CD1c-positive myeloid dendritic cell (primary cell): ENCODE measurements at regions not wholly inside any gene's neighbourhood (a gene's known extent, or its start where the extent isn't known, plus 50 kb on each side); places are given as distances from the start of the nearest gene placed in this dataset.
"Not testable (repeated sequence)": the region's sequence is repeated elsewhere in the genome, so short reads cannot be mapped to it uniquely, and the experiment has no call there.

Source experiments
- DNase-seq: peaks from one replicate; pipeline ENCODE4 v3.0.0-alpha.2; 2016; ENCODE audit errors: extremely low spot score

DNA sequence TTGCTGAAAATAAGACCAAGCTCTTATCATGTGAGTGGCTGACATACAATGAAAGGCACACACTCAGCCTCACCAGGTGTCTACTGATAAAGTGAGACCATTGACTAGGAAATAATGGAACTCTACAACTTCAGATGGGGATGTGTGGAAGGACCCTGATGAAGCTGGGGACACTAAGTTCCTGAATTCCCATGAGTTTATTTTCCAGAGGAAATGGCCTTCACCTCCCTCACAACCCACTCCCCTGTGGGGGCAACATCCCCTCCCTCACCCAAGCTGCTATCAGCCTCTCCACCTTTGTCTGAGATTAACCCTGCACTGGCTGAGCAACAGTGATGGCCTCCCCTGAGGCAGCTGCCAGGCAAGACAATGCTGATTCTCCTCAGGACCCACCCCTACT, 55.2 kb upstream of the SMARCAD1 start:
- DNase-seq = no peak

DNA sequence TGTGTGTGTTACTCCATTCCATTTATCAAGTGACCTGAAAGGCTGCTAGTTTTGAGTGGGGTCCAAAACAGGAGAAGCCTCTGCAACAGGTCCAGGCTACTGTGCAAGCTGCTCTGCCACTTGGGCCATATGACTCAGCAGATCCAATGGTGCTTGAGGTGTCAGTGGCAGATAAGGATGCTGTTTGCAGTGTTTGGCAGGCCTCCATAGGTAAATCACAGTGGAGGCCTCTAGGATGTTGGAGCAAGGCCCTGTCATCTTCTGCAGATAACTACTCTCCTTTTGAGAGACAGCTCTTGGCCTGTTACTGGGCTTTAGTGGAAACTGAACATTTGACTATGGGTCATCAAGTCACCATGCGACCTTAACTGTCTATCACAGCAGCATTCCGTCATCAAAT, 52.3 kb upstream of the SMARCAD1 start:
- DNase-seq = not testable (repeated sequence)

DNA sequence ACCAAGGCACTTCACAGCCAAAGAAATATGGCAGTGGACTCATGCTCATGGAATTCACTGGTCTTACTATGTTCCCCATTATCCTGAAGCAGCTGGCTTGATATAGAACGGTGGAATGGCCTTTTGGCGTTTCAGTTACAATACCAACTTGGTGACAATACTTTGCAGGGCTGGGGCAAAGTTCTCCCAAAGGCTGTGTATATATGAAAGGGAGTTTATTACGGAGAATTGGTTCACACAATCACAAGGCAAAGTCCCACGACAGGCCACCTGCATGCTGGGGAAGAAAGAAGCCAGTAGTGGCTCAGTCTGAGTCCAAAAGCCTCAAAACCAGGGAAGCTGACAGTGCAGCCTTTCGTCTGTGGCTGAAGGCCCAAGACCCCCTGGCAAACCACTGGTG, 50.8 kb upstream of the SMARCAD1 start:
- no peak for DNase-seq
